ENCODE measurements at regions not wholly inside any gene's neighbourhood (a gene's known extent, or its start where the extent isn't known, plus 50 kb on each side); places are given as distances from the start of the nearest gene placed in this dataset.
"Not testable (repeated sequence)": the region's sequence is repeated elsewhere in the genome, so short reads cannot be mapped to it uniquely, and the experiment has no call there.

GRCh38 chr4:115178687-115179086 is 65.3 kb upstream of the NDST4 start:
- not testable (repeated sequence) for DNase-seq

- DNase-seq: no peak
Observed at GRCh38 chr4:115171220-115171619, 57.8 kb upstream of the NDST4 start.

- DNase-seq: no peak
Observed at GRCh38 chr4:115165503-115165902, 52.1 kb upstream of the NDST4 start.

Data from stimulated activated CD8-positive, alpha-beta memory T cell treated with anti-CD3 and anti-CD28 coated beads, Interleukin-4, amount 100 ng/mL, for 48 hours (primary cell).